Peyer's patch (tissue), 2 donors: ENCODE measurements at regions not wholly inside any gene's neighbourhood (a gene's known extent, or its start where the extent isn't known, plus 50 kb on each side); places are given as distances from the start of the nearest gene placed in this dataset.

ENCODE experiments used
- small RNA-seq, 2 donors: library from RNA; depleted of rRNA; stranded (forward); fragments of <200 nt; gene quantifications; one replicate each; pipeline ENCODE3, GENCODE V24; 2016

Small RNA genes lying in the stretch of these regions (small RNA-seq; reads per million reads assigned to genes)
- gene RN7SL822P (0 reads per million in 2 donors), gene RNU6-746P (0 reads per million in 2 donors)
